ENCODE measurements at regions not wholly inside any gene's neighbourhood (a gene's known extent, or its start where the extent isn't known, plus 50 kb on each side); places are given as distances from the start of the nearest gene placed in this dataset.

- Histone ChIP-seq H3K9me3 (ENCODE audit: low read depth, low read length, poor library complexity, severe bottlenecking) (no peaks in the 10 kb centered on the region), H3K27ac (ENCODE audit: low read depth, low read length, poor library complexity, severe bottlenecking) (no peak overlapping the region), H3K36me3 (ENCODE audit: insufficient read depth, low read length, poor library complexity, severe bottlenecking) (no peaks in the 10 kb centered on the region), H3K4me3 (ENCODE audit: low read depth, low read length, poor library complexity, severe bottlenecking) (no peak overlapping the region), H3K4me1 (ENCODE audit: insufficient read depth, low read length, poor library complexity, severe bottlenecking) (no peaks in the 10 kb centered on the region), H3K27me3 (replicated peaks; ENCODE audit: insufficient read depth, low read depth, low read length, poor library complexity) (peaks cover 6% of the 10 kb centered on the region)
- ChIA-PET CTCF (no interaction called here), POLR2A (ENCODE audit: low non-redundant PET) (no interaction called here)
- DNase-seq (ENCODE audit: low spot score), result no peak
- TF ChIP-seq, protein P1, sequence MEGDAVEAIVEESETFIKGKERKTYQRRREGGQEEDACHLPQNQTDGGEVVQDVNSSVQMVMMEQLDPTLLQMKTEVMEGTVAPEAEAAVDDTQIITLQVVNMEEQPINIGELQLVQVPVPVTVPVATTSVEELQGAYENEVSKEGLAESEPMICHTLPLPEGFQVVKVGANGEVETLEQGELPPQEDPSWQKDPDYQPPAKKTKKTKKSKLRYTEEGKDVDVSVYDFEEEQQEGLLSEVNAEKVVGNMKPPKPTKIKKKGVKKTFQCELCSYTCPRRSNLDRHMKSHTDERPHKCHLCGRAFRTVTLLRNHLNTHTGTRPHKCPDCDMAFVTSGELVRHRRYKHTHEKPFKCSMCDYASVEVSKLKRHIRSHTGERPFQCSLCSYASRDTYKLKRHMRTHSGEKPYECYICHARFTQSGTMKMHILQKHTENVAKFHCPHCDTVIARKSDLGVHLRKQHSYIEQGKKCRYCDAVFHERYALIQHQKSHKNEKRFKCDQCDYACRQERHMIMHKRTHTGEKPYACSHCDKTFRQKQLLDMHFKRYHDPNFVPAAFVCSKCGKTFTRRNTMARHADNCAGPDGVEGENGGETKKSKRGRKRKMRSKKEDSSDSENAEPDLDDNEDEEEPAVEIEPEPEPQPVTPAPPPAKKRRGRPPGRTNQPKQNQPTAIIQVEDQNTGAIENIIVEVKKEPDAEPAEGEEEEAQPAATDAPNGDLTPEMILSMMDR (conservative IDR thresholded peaks at IDR 0.05; ENCODE audit: low read depth, low read length), result no peak
- TF ChIP-seq EZH2 (IDR thresholded peaks at IDR 0.05; ENCODE audit: borderline replicate concordance, low read depth, low read length, poor library complexity, severe bottlenecking), result no peak
- intact Hi-C loops (cut with micrococcal nuclease; ENCODE audit: unreplicated experiment), result no loop called here
- BruUV-seq (replicated peaks), result no TSS peak
These were observed 105.3 kb upstream of the ITGA6 start for GRCh38 chr2:172322049-172322448.

GRCh38 chr2:172323256-172323655 is 104.1 kb upstream of the ITGA6 start:
- no TSS peak for BruUV-seq (replicated peaks)
- H3K4me3 ChIP-seq (ENCODE audit: low read depth, low read length, poor library complexity, severe bottlenecking), result no peak overlapping the region
- peaks cover 6% of the 10 kb centered on the region for H3K27me3 ChIP-seq (replicated peaks; ENCODE audit: insufficient read depth, low read depth, low read length, poor library complexity)
- ChIA-PET CTCF (interaction anchor here (0.6 kb wide), 1 partner anchor 28 kb away, joined by 3 read pairs; no protein-coding TSS in a partner anchor), POLR2A (ENCODE audit: low non-redundant PET) (no interaction called here)
- H3K36me3 ChIP-seq (ENCODE audit: insufficient read depth, low read length, poor library complexity, severe bottlenecking), result no peaks in the 10 kb centered on the region
- H3K27ac ChIP-seq (ENCODE audit: low read depth, low read length, poor library complexity, severe bottlenecking), result no peak overlapping the region
- no peaks in the 10 kb centered on the region for H3K9me3 ChIP-seq (ENCODE audit: low read depth, low read length, poor library complexity, severe bottlenecking)
- no peaks in the 10 kb centered on the region for H3K4me1 ChIP-seq (ENCODE audit: insufficient read depth, low read length, poor library complexity, severe bottlenecking)
- TF ChIP-seq EZH2 (IDR thresholded peaks at IDR 0.05; ENCODE audit: borderline replicate concordance, low read depth, low read length, poor library complexity, severe bottlenecking), result no peak
- TF ChIP-seq, protein P1 (conservative IDR thresholded peaks at IDR 0.05; ENCODE audit: low read depth, low read length), result no peak
- intact Hi-C loops (cut with micrococcal nuclease; ENCODE audit: unreplicated experiment), result no loop called here
- DNase-seq (ENCODE audit: low spot score), result no peak

DNA sequence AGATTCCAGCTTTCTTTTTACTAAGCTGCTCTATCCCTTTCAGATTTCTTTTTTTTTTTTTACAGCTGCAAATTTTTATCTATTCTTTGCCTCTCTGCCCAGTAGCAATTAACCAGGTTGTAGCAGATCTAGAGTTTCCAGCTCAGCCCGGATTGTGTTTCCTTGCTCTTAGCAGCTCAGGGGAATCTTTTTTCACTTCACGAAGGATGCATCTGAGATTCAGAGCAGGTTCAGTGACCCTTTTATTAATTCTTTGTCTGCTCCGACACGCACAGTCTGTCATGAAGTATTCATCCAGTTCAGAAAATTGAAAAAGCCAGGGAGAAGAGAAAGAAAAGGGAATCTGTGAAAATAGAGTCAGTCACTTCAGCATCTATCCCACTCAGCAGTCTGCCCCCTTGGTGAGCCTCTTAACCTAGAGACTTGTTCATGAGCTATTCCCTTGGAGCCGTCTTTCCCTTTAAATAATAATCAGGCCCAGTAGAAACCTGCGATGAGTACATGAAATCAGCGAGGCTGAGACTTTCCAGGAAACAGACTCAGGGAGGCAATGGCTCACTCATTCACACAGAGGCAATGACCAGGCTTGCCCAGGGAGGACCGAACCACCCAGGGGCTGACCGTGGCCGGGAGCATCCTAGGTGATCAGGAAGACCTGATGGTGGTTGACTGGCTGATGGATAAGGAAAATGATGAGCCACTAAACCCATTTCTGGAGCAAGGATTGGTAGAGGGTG is 103.4 kb upstream of the ITGA6 start:
- Histone ChIP-seq H3K9me3 (ENCODE audit: low read depth, low read length, poor library complexity, severe bottlenecking) (no peaks in the 10 kb centered on the region), H3K4me3 (ENCODE audit: low read depth, low read length, poor library complexity, severe bottlenecking) (no peak overlapping the region), H3K36me3 (ENCODE audit: insufficient read depth, low read length, poor library complexity, severe bottlenecking) (no peaks in the 10 kb centered on the region), H3K27me3 (replicated peaks; ENCODE audit: insufficient read depth, low read depth, low read length, poor library complexity) (peaks cover 6% of the 10 kb centered on the region), H3K27ac (ENCODE audit: low read depth, low read length, poor library complexity, severe bottlenecking) (no peak overlapping the region), H3K4me1 (ENCODE audit: insufficient read depth, low read length, poor library complexity, severe bottlenecking) (no peaks in the 10 kb centered on the region)
- no TSS peak for BruUV-seq (replicated peaks)
- no peak for DNase-seq (ENCODE audit: low spot score)
- TF ChIP-seq, protein P1 (conservative IDR thresholded peaks at IDR 0.05; ENCODE audit: low read depth, low read length), result no peak
- TF ChIP-seq EZH2 (IDR thresholded peaks at IDR 0.05; ENCODE audit: borderline replicate concordance, low read depth, low read length, poor library complexity, severe bottlenecking), result no peak
- CTCF ChIA-PET, result no interaction called here
- POLR2A ChIA-PET (ENCODE audit: low non-redundant PET), result no interaction called here
- intact Hi-C loops (cut with micrococcal nuclease; ENCODE audit: unreplicated experiment), result no loop called here
